DOHH2 (cell line): ENCODE measurements at regions not wholly inside any gene's neighbourhood (a gene's known extent, or its start where the extent isn't known, plus 50 kb on each side); places are given as distances from the start of the nearest gene placed in this dataset.

Experiments used
- H3F3A ChIP-seq: fragments of 200-600 bp; sonication (generic), shearing (Covaris generic); 2 replicates; pipeline ENCODE4 v1.6.0; 2016; ENCODE audit warnings: antibody characterized with exemption, mild to moderate bottlenecking; ENCODE audit not compliant: control insufficient read depth, insufficient read depth
- H3K27ac ChIP-seq: fragments of 200-600 bp; sonication (generic); 2 replicates; pipeline ENCODE4 v1.5.1; 2014; ENCODE audit warnings: low read depth, mild to moderate bottlenecking, low read length, moderate library complexity
- H3K27me3 ChIP-seq: fragments of 200-600 bp; sonication (generic); 2 replicates; pipeline ENCODE4 v1.6.1; 2014; ENCODE audit warnings: mild to moderate bottlenecking, low read length, mixed read lengths; ENCODE audit not compliant: control insufficient read depth
- H3K36me3 ChIP-seq: fragments of 200-600 bp; sonication (generic); 2 replicates; pipeline ENCODE4 v1.6.1; 2014; ENCODE audit warnings: mild to moderate bottlenecking, low read length, moderate library complexity, mixed read lengths; ENCODE audit not compliant: control insufficient read depth
- H3K4me1 ChIP-seq: fragments of 200-600 bp; sonication (generic); 2 replicates; pipeline ENCODE4 v1.6.1; 2014; ENCODE audit warnings: mild to moderate bottlenecking, low read length, mixed read lengths; ENCODE audit not compliant: control insufficient read depth
- H3K4me2 ChIP-seq: fragments of 200-600 bp; sonication (generic); 2 replicates; pipeline ENCODE4 v1.6.0; 2014; ENCODE audit warnings: mild to moderate bottlenecking, low read length, moderate library complexity
- H3K4me3 ChIP-seq: fragments of 200-600 bp; sonication (generic); 2 replicates; pipeline ENCODE4 v1.5.1; 2014; ENCODE audit warnings: mild to moderate bottlenecking, low read length, mixed read lengths
- H3K79me2 ChIP-seq: fragments of 200-600 bp; sonication (generic); 2 replicates; pipeline ENCODE4 v1.6.1; 2014; ENCODE audit warnings: mild to moderate bottlenecking, low read length, mixed read lengths; ENCODE audit not compliant: control insufficient read depth
- H3K9me2 ChIP-seq: fragments of 200-600 bp; sonication (generic); replicated peaks from 2 replicates; pipeline ENCODE4 v1.6.1; 2014; ENCODE audit warnings: mild to moderate bottlenecking, low read length, mixed read lengths; ENCODE audit not compliant: control insufficient read depth
- H3K9me3 ChIP-seq: fragments of 200-600 bp; sonication (generic); 2 replicates; pipeline ENCODE4 v1.6.1; 2014; ENCODE audit warnings: antibody characterized with exemption, low read length, mixed read lengths; ENCODE audit not compliant: control insufficient read depth, insufficient read depth
- H4K20me1 ChIP-seq: fragments of 200-600 bp; sonication (generic); 2 replicates; pipeline ENCODE4 v1.6.0; 2014; ENCODE audit warnings: low read depth, mild to moderate bottlenecking, antibody characterized with exemption, low read length, moderate library complexity; ENCODE audit not compliant: control insufficient read depth, insufficient read depth
- EZH2phosphoT487 ChIP-seq: fragments of 200-600 bp; sonication (generic); IDR thresholded peaks from 2 replicates; pipeline ENCODE4 v1.6.1; 2017; ENCODE audit warnings: borderline replicate concordance, mild to moderate bottlenecking, antibody characterized with exemption, low read length, moderate library complexity, mixed read lengths
- TF ChIP-seq, protein P1 (sequence below): fragments of 200-600 bp; sonication (generic); IDR thresholded peaks from one replicate; pipeline ENCODE4 v1.5.1; 2014; ENCODE audit warnings: antibody characterized with exemption, mild to moderate bottlenecking, low read depth, low read length; ENCODE audit not compliant: poor library complexity, severe bottlenecking

- Histone ChIP-seq H4K20me1 (no peaks in the 10 kb centered on the region), H3K36me3 (no peaks in the 10 kb centered on the region), H3K9me2 (no peaks in the 10 kb centered on the region), H3K4me2 (no peak overlapping the region), H3K27me3 (no peaks in the 10 kb centered on the region), H3K9me3 (no peaks in the 10 kb centered on the region), H3F3A (no peaks in the 10 kb centered on the region), H3K4me1 (no peaks in the 10 kb centered on the region), H3K4me3 (no peak overlapping the region), H3K79me2 (no peaks in the 10 kb centered on the region), H3K27ac (no peak overlapping the region)
- TF ChIP-seq EZH2phosphoT487, result no peak
- TF ChIP-seq, protein P1, sequence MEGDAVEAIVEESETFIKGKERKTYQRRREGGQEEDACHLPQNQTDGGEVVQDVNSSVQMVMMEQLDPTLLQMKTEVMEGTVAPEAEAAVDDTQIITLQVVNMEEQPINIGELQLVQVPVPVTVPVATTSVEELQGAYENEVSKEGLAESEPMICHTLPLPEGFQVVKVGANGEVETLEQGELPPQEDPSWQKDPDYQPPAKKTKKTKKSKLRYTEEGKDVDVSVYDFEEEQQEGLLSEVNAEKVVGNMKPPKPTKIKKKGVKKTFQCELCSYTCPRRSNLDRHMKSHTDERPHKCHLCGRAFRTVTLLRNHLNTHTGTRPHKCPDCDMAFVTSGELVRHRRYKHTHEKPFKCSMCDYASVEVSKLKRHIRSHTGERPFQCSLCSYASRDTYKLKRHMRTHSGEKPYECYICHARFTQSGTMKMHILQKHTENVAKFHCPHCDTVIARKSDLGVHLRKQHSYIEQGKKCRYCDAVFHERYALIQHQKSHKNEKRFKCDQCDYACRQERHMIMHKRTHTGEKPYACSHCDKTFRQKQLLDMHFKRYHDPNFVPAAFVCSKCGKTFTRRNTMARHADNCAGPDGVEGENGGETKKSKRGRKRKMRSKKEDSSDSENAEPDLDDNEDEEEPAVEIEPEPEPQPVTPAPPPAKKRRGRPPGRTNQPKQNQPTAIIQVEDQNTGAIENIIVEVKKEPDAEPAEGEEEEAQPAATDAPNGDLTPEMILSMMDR, result no peak
Measured at GRCh38 chr4:181645489-181645888, 597.7 kb upstream of the TENM3 start.

DNA sequence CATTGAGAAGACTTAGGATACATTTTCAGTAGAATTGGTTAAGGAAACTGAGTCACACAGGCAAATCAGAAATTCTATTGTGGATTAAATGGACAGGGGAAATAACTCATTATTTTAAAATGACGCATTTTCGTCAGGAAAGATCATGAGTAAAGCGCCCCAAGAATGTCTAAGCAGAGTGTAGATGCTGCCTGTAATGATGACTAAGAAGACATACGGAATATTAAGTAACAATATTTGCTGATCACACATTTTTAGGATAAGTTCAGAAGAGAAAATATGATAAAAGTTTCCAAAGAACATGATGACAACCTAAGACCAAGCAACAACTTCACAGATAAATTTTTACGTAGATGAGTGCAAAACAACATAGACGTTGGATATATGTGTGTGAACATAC is 596.3 kb upstream of the TENM3 start:
- Histone ChIP-seq H3F3A (no peaks in the 10 kb centered on the region), H3K27ac (no peak overlapping the region), H3K4me2 (no peak overlapping the region), H3K4me3 (no peak overlapping the region), H4K20me1 (no peaks in the 10 kb centered on the region), H3K4me1 (no peaks in the 10 kb centered on the region), H3K27me3 (no peaks in the 10 kb centered on the region), H3K36me3 (no peaks in the 10 kb centered on the region), H3K9me3 (no peaks in the 10 kb centered on the region), H3K79me2 (no peaks in the 10 kb centered on the region), H3K9me2 (no peaks in the 10 kb centered on the region)
- TF ChIP-seq, protein P1, result no peak
- TF ChIP-seq EZH2phosphoT487, result no peak

- Histone ChIP-seq H3K9me2 (no peaks in the 10 kb centered on the region), H3K36me3 (no peaks in the 10 kb centered on the region), H3K27me3 (no peaks in the 10 kb centered on the region), H3K79me2 (no peaks in the 10 kb centered on the region), H3K9me3 (no peaks in the 10 kb centered on the region), H3K4me1 (no peaks in the 10 kb centered on the region), H3K4me3 (no peak overlapping the region), H3K4me2 (no peak overlapping the region), H4K20me1 (no peaks in the 10 kb centered on the region), H3K27ac (no peak overlapping the region), H3F3A (no peaks in the 10 kb centered on the region)
- no peak for TF ChIP-seq EZH2phosphoT487
- TF ChIP-seq, protein P1, result no peak
Measured at GRCh38 chr4:181647396-181648147, 595.6 kb upstream of the TENM3 start.
